DOHH2 (cell line): ENCODE measurements at regions not wholly inside any gene's neighbourhood (a gene's known extent, or its start where the extent isn't known, plus 50 kb on each side); places are given as distances from the start of the nearest gene placed in this dataset.

Experiments
- H3F3A ChIP-seq: fragments of 200-600 bp; sonication (generic), shearing (Covaris generic); 2 replicates; pipeline ENCODE4 v1.6.0; 2016; ENCODE audit warnings: antibody characterized with exemption, mild to moderate bottlenecking; ENCODE audit not compliant: control insufficient read depth, insufficient read depth
- H3K27ac ChIP-seq: fragments of 200-600 bp; sonication (generic); 2 replicates; pipeline ENCODE4 v1.5.1; 2014; ENCODE audit warnings: low read depth, mild to moderate bottlenecking, low read length, moderate library complexity
- H3K27me3 ChIP-seq: fragments of 200-600 bp; sonication (generic); 2 replicates; pipeline ENCODE4 v1.6.1; 2014; ENCODE audit warnings: mild to moderate bottlenecking, low read length, mixed read lengths; ENCODE audit not compliant: control insufficient read depth
- H3K36me3 ChIP-seq: fragments of 200-600 bp; sonication (generic); 2 replicates; pipeline ENCODE4 v1.6.1; 2014; ENCODE audit warnings: mild to moderate bottlenecking, low read length, moderate library complexity, mixed read lengths; ENCODE audit not compliant: control insufficient read depth
- H3K4me1 ChIP-seq: fragments of 200-600 bp; sonication (generic); 2 replicates; pipeline ENCODE4 v1.6.1; 2014; ENCODE audit warnings: mild to moderate bottlenecking, low read length, mixed read lengths; ENCODE audit not compliant: control insufficient read depth
- H3K4me2 ChIP-seq: fragments of 200-600 bp; sonication (generic); 2 replicates; pipeline ENCODE4 v1.6.0; 2014; ENCODE audit warnings: mild to moderate bottlenecking, low read length, moderate library complexity
- H3K4me3 ChIP-seq: fragments of 200-600 bp; sonication (generic); 2 replicates; pipeline ENCODE4 v1.5.1; 2014; ENCODE audit warnings: mild to moderate bottlenecking, low read length, mixed read lengths
- H3K79me2 ChIP-seq: fragments of 200-600 bp; sonication (generic); 2 replicates; pipeline ENCODE4 v1.6.1; 2014; ENCODE audit warnings: mild to moderate bottlenecking, low read length, mixed read lengths; ENCODE audit not compliant: control insufficient read depth
- H3K9me2 ChIP-seq: fragments of 200-600 bp; sonication (generic); replicated peaks from 2 replicates; pipeline ENCODE4 v1.6.1; 2014; ENCODE audit warnings: mild to moderate bottlenecking, low read length, mixed read lengths; ENCODE audit not compliant: control insufficient read depth
- H3K9me3 ChIP-seq: fragments of 200-600 bp; sonication (generic); 2 replicates; pipeline ENCODE4 v1.6.1; 2014; ENCODE audit warnings: antibody characterized with exemption, low read length, mixed read lengths; ENCODE audit not compliant: control insufficient read depth, insufficient read depth
- H4K20me1 ChIP-seq: fragments of 200-600 bp; sonication (generic); 2 replicates; pipeline ENCODE4 v1.6.0; 2014; ENCODE audit warnings: low read depth, mild to moderate bottlenecking, antibody characterized with exemption, low read length, moderate library complexity; ENCODE audit not compliant: control insufficient read depth, insufficient read depth
- EZH2phosphoT487 ChIP-seq: fragments of 200-600 bp; sonication (generic); IDR thresholded peaks from 2 replicates; pipeline ENCODE4 v1.6.1; 2017; ENCODE audit warnings: borderline replicate concordance, mild to moderate bottlenecking, antibody characterized with exemption, low read length, moderate library complexity, mixed read lengths
- TF ChIP-seq, protein P1 (sequence below): fragments of 200-600 bp; sonication (generic); IDR thresholded peaks from one replicate; pipeline ENCODE4 v1.5.1; 2014; ENCODE audit warnings: antibody characterized with exemption, mild to moderate bottlenecking, low read depth, low read length; ENCODE audit not compliant: poor library complexity, severe bottlenecking

DNA sequence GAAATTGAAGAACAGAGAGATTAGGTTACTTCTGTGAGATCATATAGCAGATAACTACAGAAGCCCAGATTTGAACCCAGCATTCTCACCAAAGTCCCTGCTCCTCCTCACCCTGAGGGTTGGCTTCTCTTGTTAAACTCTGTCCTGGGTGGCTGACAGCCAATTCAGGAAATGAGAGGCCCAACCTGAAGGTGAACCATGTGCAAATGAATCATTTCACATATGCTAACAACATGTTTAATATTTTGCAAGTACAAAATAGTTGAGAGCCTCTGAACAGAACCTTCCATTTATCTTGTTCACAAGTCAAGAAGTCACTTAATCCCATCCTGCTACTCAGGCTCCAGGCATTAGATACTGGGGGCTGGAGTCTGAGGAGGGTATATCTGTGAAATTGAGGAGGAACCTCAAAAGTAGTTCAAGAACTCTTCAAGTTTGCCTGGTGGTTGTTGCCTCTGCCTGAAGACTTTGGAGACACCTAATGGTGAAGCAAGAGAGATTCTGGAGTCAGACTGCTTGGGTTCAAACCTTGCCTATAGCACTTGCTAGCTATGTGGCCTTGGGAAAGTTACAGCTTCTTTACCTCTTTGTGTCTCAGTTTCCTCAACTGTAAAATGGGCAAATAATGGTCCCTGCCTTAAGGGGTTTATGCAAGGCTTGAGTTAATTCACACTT is 564.0 kb downstream of the PSAT1 start:
- TF ChIP-seq, protein P1, sequence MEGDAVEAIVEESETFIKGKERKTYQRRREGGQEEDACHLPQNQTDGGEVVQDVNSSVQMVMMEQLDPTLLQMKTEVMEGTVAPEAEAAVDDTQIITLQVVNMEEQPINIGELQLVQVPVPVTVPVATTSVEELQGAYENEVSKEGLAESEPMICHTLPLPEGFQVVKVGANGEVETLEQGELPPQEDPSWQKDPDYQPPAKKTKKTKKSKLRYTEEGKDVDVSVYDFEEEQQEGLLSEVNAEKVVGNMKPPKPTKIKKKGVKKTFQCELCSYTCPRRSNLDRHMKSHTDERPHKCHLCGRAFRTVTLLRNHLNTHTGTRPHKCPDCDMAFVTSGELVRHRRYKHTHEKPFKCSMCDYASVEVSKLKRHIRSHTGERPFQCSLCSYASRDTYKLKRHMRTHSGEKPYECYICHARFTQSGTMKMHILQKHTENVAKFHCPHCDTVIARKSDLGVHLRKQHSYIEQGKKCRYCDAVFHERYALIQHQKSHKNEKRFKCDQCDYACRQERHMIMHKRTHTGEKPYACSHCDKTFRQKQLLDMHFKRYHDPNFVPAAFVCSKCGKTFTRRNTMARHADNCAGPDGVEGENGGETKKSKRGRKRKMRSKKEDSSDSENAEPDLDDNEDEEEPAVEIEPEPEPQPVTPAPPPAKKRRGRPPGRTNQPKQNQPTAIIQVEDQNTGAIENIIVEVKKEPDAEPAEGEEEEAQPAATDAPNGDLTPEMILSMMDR, result no peak
- TF ChIP-seq EZH2phosphoT487, result no peak
- Histone ChIP-seq H3K9me2 (no peaks in the 10 kb centered on the region), H3K27ac (no peak overlapping the region), H4K20me1 (no peaks in the 10 kb centered on the region), H3K9me3 (no peaks in the 10 kb centered on the region), H3K79me2 (no peaks in the 10 kb centered on the region), H3K4me2 (no peak overlapping the region), H3F3A (no peaks in the 10 kb centered on the region), H3K27me3 (no peaks in the 10 kb centered on the region), H3K36me3 (no peaks in the 10 kb centered on the region), H3K4me1 (no peaks in the 10 kb centered on the region), H3K4me3 (no peak overlapping the region)

GRCh38 chr9:78863531-78863930 is 566.6 kb downstream of the PSAT1 start:
- Histone ChIP-seq H3K4me3 (no peak overlapping the region), H3K36me3 (no peaks in the 10 kb centered on the region), H3F3A (no peaks in the 10 kb centered on the region), H3K79me2 (no peaks in the 10 kb centered on the region), H3K9me2 (no peaks in the 10 kb centered on the region), H4K20me1 (no peaks in the 10 kb centered on the region), H3K4me1 (no peaks in the 10 kb centered on the region), H3K27me3 (no peaks in the 10 kb centered on the region), H3K4me2 (no peak overlapping the region), H3K27ac (no peak overlapping the region), H3K9me3 (no peaks in the 10 kb centered on the region; the same call in 1 of the 2 replicates)
- TF ChIP-seq EZH2phosphoT487, result no peak

DNA sequence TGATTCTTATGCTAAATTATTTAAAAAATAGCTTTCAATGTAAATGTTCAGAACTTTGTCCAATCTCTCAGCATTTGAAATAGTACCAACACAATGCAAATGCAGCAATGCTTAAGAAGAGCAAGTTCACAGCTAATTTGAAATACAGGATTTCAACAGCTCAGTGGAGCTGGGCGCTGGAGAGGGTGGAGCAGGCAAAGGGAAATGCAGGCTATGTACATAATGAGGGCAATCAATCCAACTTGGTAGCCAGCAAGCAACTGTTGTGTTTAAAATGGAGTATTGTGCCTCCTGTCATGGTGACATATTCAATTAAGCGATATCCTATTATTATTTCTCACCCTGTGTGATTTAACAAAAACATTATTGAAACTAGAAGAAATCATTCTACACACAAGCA is 568.8 kb downstream of the PSAT1 start:
- Histone ChIP-seq H3K4me1 (no peaks in the 10 kb centered on the region), H3K27ac (no peak overlapping the region)

More for the DNA sequence above, 568.8 kb downstream of the PSAT1 start:
- no peaks in the 10 kb centered on the region for H3K27me3 ChIP-seq
- H4K20me1 ChIP-seq, result no peaks in the 10 kb centered on the region
- no peaks in the 10 kb centered on the region for H3F3A ChIP-seq
- no peak overlapping the region for H3K4me2 ChIP-seq
- no peaks in the 10 kb centered on the region for H3K36me3 ChIP-seq
- H3K4me3 ChIP-seq, result no peak overlapping the region
- H3K9me3 ChIP-seq, result no peaks in the 10 kb centered on the region; the same call in 1 of the 2 replicates
- TF ChIP-seq EZH2phosphoT487, result no peak
- TF ChIP-seq, protein P1, result no peak
- H3K9me2 ChIP-seq, result no peaks in the 10 kb centered on the region
- H3K79me2 ChIP-seq, result no peaks in the 10 kb centered on the region
